ENCODE measurements at regions not wholly inside any gene's neighbourhood (a gene's known extent, or its start where the extent isn't known, plus 50 kb on each side); places are given as distances from the start of the nearest gene placed in this dataset.

DNA sequence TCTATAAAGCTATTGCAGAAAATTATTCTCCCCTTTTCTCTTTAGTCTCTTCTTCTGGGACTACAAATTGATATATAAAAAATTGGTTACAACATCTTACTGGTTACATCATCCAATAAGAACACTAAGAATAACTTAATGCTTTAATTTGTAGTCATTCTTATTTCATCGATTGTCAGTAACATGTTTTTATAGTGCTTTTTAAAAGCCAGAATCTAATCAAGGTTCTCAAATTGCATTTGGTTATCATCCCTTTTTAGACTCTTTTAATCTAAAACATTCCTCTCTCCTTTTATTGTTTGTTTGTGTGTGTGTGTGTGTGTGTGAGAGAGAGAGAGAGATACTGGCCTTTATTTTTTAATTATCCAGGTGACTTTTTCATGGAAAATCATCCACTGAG is 377.1 kb upstream of the MEIS1 start:
- TF ChIP-seq, protein P1, sequence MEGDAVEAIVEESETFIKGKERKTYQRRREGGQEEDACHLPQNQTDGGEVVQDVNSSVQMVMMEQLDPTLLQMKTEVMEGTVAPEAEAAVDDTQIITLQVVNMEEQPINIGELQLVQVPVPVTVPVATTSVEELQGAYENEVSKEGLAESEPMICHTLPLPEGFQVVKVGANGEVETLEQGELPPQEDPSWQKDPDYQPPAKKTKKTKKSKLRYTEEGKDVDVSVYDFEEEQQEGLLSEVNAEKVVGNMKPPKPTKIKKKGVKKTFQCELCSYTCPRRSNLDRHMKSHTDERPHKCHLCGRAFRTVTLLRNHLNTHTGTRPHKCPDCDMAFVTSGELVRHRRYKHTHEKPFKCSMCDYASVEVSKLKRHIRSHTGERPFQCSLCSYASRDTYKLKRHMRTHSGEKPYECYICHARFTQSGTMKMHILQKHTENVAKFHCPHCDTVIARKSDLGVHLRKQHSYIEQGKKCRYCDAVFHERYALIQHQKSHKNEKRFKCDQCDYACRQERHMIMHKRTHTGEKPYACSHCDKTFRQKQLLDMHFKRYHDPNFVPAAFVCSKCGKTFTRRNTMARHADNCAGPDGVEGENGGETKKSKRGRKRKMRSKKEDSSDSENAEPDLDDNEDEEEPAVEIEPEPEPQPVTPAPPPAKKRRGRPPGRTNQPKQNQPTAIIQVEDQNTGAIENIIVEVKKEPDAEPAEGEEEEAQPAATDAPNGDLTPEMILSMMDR (conservative IDR thresholded peaks at IDR 0.05; ENCODE audit: low read depth, low read length): no peak
- H3K4me3 ChIP-seq (ENCODE audit: low read depth, low read length): no peak overlapping the region
- no peak for DNase-seq (ENCODE audit: low read depth)

DNA sequence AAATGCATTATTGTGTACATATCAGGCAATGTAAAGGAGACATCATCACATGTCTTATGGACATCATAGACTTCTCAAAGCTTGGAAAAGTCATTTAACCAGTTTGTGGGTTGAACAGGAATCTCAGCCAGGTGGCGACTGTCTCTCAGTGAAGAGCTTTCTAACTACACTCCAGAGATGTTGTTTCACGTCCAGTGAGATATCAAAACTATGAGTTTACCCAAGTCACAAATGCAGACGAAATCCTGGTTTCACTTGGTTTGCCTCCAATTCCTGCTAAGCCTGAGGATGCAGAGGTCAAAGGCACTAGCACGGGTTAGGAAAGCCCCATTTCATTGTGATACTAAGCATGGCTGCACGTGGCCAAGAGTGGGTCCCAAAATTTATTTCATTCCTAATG is 384.5 kb upstream of the MEIS1 start:
- no peak overlapping the region for H3K4me3 ChIP-seq (ENCODE audit: low read depth, low read length)
- DNase-seq (ENCODE audit: low read depth): no peak
- TF ChIP-seq, protein P1 (conservative IDR thresholded peaks at IDR 0.05; ENCODE audit: low read depth, low read length): no peak

DNA sequence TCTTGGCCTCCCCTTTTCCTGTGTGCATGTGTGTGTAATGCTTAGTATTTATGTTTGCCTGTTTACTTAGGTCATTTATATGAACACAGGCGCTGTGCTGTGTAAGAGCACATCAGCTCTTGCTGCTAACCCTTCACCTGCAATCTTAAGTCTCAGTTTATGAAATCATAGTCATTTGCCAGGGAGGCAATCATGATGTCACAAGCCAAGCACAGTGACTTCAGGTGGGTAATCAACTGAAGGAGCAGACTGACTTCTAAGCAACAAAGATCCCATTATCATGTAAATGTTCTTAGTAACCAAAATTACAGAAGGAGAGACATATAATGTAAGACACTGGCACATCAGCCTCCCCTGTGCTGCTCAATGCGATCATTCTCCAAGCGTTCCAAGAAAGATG is 386.3 kb upstream of the MEIS1 start:
- TF ChIP-seq, protein P1 (conservative IDR thresholded peaks at IDR 0.05; ENCODE audit: low read depth, low read length): no peak
- no peak overlapping the region for H3K4me3 ChIP-seq (ENCODE audit: low read depth, low read length)
- DNase-seq (ENCODE audit: low read depth): no peak

DNA sequence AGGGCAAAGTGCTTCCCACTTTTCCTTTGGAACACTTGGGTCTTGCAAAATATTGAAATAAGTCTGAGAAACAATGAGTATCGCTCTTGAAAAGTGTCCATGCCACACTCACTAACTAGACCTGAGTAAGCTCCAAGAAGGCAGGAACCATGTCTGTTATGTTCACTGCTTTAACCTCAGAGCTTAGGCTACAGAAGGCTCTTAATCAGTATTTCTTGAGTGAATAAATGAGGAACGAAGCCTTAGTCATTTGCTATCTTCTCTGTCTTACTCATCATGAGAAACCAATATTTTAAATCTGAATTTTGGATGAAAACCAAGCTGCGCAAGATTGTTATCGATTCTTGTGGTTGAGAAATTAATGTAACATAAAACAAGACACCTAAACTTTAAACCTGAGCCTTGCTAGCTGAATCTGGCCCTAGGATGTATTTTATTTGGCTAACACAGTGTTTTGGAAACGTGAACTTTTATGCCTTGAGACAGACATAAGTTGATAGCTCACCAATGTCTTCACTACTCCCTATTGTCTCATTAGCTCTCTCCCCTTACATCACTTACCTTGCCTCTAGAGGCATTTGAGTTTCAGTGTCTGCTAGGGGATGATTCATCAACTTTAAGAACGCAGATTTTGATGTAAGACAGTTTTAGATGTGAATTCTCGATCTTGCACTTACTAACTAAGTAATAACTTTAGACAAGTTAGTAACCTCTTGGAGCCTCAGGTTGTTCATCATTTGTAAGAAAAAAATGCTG is 392.8 kb upstream of the MEIS1 start:
- DNase-seq (ENCODE audit: low read depth): no peak
- no peak overlapping the region for H3K4me3 ChIP-seq (ENCODE audit: low read depth, low read length)
- TF ChIP-seq, protein P1 (conservative IDR thresholded peaks at IDR 0.05; ENCODE audit: low read depth, low read length): no peak

DNA sequence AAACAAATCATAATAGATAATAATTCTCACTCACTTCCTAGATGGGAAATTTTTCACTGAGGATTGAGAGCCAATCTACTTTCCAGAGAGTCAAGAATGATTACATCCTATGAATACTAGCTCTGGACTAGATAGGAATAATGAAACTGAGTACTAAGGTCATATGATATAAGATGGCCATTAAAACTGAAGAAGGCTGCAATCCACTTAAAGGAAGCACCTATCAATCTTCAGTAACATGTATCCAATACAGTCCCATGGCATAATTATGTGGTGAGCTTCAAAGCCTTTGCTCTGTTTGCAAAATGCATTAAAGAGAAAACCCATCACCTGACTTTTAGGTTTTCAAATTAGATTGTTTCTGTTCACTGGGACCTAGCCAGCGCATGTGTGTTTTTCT is 398.0 kb upstream of the MEIS1 start:
- TF ChIP-seq, protein P1 (conservative IDR thresholded peaks at IDR 0.05; ENCODE audit: low read depth, low read length): no peak
- no peak overlapping the region for H3K4me3 ChIP-seq (ENCODE audit: low read depth, low read length)
- no peak for DNase-seq (ENCODE audit: low read depth)

DNA sequence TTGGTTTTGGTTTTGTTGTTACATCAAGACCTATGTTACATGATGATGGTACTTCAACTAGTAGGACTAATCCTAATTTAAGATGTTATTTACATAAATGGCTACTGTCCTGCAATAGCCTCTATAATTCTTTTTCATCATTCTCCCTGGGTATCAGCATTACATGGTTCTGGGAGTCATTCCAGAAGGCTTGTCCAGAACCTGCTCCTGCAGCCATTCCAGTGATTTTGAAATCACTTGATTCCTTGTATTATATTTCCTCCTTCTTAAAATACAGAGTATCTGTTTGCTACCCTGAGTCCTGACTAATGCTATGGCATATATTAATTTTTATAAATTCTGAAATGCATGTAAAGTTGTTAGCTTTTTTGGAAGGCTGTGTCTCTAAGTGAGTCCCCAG is 400.5 kb upstream of the MEIS1 start:
- DNase-seq (ENCODE audit: low read depth): no peak
- no peak overlapping the region for H3K4me3 ChIP-seq (ENCODE audit: low read depth, low read length)
- TF ChIP-seq, protein P1 (conservative IDR thresholded peaks at IDR 0.05; ENCODE audit: low read depth, low read length): no peak

DNA sequence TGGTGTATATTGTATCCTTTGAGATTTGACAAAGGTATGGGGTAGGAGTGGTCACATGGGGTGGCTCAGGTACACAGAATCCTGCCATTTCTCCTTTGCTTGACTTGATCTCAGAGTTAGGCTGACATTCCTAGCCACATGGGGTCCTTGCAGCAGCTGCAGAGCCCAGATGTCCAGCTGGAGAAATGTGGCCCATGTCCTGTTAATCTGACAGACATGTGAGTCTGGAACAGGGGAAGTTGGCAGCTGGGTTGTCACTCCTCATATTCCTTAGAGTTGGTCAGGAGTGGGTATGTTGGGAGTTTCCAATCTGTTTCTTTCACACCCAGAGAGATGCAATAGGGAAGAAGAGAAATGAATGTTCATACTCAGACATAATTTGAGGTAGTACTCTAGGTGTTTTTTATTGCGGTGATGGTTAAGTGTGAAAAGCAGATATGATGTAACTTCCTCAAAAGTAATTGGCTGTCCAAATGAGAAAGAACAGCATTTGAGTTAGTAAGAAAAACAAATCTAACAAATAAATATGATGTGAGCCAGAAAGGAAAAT is 402.6 kb upstream of the MEIS1 start:
- H3K4me3 ChIP-seq (ENCODE audit: low read depth, low read length): no peak overlapping the region
- TF ChIP-seq, protein P1 (conservative IDR thresholded peaks at IDR 0.05; ENCODE audit: low read depth, low read length): no peak
- DNase-seq (ENCODE audit: low read depth): no peak

Data from choroid plexus epithelial cell (primary cell).